ENCODE measurements at regions not wholly inside any gene's neighbourhood (a gene's known extent, or its start where the extent isn't known, plus 50 kb on each side); places are given as distances from the start of the nearest gene placed in this dataset.

- H3K4me3 ChIP-seq (ENCODE audit: control insufficient read depth, low read depth, low read length), result no peak overlapping the region
- DNase-seq (ENCODE audit: low read depth), result no peak
- TF ChIP-seq, protein P1, sequence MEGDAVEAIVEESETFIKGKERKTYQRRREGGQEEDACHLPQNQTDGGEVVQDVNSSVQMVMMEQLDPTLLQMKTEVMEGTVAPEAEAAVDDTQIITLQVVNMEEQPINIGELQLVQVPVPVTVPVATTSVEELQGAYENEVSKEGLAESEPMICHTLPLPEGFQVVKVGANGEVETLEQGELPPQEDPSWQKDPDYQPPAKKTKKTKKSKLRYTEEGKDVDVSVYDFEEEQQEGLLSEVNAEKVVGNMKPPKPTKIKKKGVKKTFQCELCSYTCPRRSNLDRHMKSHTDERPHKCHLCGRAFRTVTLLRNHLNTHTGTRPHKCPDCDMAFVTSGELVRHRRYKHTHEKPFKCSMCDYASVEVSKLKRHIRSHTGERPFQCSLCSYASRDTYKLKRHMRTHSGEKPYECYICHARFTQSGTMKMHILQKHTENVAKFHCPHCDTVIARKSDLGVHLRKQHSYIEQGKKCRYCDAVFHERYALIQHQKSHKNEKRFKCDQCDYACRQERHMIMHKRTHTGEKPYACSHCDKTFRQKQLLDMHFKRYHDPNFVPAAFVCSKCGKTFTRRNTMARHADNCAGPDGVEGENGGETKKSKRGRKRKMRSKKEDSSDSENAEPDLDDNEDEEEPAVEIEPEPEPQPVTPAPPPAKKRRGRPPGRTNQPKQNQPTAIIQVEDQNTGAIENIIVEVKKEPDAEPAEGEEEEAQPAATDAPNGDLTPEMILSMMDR (conservative IDR thresholded peaks at IDR 0.05; ENCODE audit: control insufficient read depth, insufficient read depth, low read depth, low read length), result no peak
These were observed 397.4 kb upstream of the RPS6KA3 start for GRCh38 chrX:20664131-20664530.

GRCh38 chrX:20663336-20663735, 396.6 kb upstream of the RPS6KA3 start:
- H3K4me3 ChIP-seq (ENCODE audit: control insufficient read depth, low read depth, low read length), result no peak overlapping the region
- TF ChIP-seq, protein P1 (conservative IDR thresholded peaks at IDR 0.05; ENCODE audit: control insufficient read depth, insufficient read depth, low read depth, low read length), result no peak
- no peak for DNase-seq (ENCODE audit: low read depth)

DNA sequence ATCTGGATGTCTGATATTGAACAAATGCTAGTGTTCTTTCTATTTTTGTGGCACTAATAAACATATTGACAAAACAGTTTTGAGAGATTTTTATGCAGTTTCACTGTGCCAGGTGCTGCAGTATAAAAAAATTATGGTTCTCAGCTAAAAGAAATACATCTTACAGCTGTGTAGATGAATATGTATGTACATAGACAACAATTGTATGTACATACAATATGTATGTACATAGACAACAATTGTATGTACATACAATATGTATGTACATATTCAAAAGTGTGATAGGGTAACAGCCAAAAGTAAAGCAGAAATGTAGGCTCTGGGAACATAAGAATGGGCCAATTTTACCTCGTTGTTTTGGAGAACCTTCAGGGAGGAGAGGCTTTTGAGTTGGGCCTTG, 390.0 kb upstream of the RPS6KA3 start:
- H3K4me3 ChIP-seq (ENCODE audit: control insufficient read depth, low read depth, low read length), result no peak overlapping the region
- DNase-seq (ENCODE audit: low read depth), result no peak
- TF ChIP-seq, protein P1 (conservative IDR thresholded peaks at IDR 0.05; ENCODE audit: control insufficient read depth, insufficient read depth, low read depth, low read length), result no peak

GRCh38 chrX:20654596-20655106, 387.9 kb upstream of the RPS6KA3 start:
- TF ChIP-seq, protein P1 (conservative IDR thresholded peaks at IDR 0.05; ENCODE audit: control insufficient read depth, insufficient read depth, low read depth, low read length), result no peak
- DNase-seq (ENCODE audit: low read depth), result peak; percentile 50
- H3K4me3 ChIP-seq (ENCODE audit: control insufficient read depth, low read depth, low read length), result no peak overlapping the region

DNA sequence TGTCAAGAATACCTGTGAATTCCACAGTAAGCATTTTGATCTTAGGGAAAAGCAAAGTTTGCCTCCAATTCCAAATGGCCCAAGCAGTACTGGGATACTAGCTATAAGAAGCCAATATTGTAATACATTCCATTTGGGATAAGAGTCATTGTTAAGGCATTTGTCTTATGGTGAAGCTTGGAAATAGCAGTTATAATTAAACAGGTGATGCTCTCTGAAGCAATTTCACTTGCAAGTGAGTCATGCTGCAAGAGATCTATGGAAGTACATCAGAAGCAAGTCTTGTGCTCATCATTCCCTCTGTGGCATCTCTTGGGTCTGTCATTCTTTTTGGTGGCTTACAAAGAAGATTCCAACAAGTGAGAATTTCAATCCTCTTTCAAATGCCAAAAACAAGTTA, 386.4 kb upstream of the RPS6KA3 start:
- TF ChIP-seq, protein P1 (conservative IDR thresholded peaks at IDR 0.05; ENCODE audit: control insufficient read depth, insufficient read depth, low read depth, low read length), result no peak
- no peak overlapping the region for H3K4me3 ChIP-seq (ENCODE audit: control insufficient read depth, low read depth, low read length)
- DNase-seq (ENCODE audit: low read depth), result peak; percentile 25

DNA sequence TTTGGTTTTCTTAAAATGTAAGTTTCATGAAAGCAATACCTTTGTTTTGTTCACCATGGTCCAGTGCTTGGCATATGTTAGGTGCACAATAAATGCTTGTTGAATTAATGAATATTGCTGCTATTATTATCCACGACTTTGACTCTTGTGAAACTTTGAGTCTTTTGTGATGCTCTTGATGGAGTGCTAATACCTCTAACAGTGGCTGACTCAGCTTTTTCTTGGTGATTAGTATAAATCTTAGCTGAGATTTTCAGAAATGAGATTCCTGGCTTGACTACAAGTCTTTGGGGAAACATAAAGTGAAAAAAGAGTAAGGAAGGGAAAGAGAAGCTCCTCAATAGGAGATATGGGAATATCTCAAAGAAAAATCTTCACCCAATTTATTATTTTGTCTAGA, 375.2 kb upstream of the RPS6KA3 start:
- no peak for DNase-seq (ENCODE audit: low read depth)
- no peak overlapping the region for H3K4me3 ChIP-seq (ENCODE audit: control insufficient read depth, low read depth, low read length)
- TF ChIP-seq, protein P1 (conservative IDR thresholded peaks at IDR 0.05; ENCODE audit: control insufficient read depth, insufficient read depth, low read depth, low read length), result no peak

DNA sequence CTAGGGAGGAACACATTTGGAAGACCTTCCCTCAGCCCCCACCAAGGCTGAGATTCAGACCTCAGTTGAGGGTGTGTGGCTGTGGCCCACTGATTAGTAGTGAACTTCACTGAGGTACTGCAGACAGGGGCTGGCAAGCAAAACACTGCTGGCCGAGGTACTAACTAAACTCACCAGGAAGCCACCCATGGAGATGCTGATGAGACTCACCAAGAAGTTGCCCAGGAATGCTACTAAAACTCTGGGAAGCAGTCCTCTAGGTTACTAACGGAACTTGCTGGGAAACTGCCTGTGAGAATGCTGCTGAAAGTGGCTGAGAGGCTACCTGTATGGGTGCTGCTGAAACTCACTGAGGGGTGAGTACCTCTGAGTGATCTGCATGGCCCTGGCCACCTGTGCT, 372.4 kb upstream of the RPS6KA3 start:
- no peak overlapping the region for H3K4me3 ChIP-seq (ENCODE audit: control insufficient read depth, low read depth, low read length)
- TF ChIP-seq, protein P1 (conservative IDR thresholded peaks at IDR 0.05; ENCODE audit: control insufficient read depth, insufficient read depth, low read depth, low read length), result no peak
- no peak for DNase-seq (ENCODE audit: low read depth)

Data from fibroblast of mammary gland (primary cell).